Left colon (tissue), 2 donors: ENCODE measurements at regions not wholly inside any gene's neighbourhood (a gene's known extent, or its start where the extent isn't known, plus 50 kb on each side); places are given as distances from the start of the nearest gene placed in this dataset.

Experiments
- ATAC-seq: fragments of 200-7000 bp; cut with Tn5 transposase; one replicate; pipeline ENCODE4 v1.9.1; 2020; ENCODE audit warnings: mild to moderate bottlenecking, moderate library complexity
- DNase-seq, 2 donors: peaks; one replicate each; pipeline ENCODE4 v3.0.0-alpha.2; 2020
- intact Hi-C, 2 donors: fragments of 100-400 bp; cut with DNase I in 1 of 2; cut with micrococcal nuclease in 1 of 2; formaldehyde crosslinking; loops; one replicate each; pipeline versions ENCODE4 v1.11.2 to v1.14.0; 2022; cut with DNase I, micrococcal nuclease
- donor health status: DM: no; HTN: no; CAD: no.
- donor health status: DM: yes; HTN: yes; CAD: no.

DNA sequence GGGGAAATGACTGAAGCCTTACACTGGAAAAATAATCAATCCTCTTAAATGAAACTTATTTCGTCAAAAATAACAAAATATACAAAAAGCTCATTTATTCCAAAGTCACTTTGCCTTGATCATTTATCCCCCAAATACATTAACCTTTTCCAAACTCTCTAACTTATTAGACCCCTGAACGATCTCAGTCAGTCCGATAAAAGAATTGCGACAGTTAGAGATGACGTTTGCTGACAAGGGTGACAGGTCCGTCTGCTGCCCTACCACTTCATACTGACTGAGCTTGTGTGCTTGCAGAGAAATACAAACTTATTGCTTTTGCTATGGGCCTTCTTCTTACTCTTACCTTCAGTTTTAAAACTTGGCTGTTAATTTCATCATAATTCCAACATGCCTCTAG lies 169.7 kb downstream of the ZDHHC21 start:
- ATAC-seq: no peak
- DNase-seq: no peak
- intact Hi-C loops: loop anchor here in 1 of 2 donors (5.0 kb wide), 1 partner anchor 46 kb away; no protein-coding TSS in a partner anchor

DNA sequence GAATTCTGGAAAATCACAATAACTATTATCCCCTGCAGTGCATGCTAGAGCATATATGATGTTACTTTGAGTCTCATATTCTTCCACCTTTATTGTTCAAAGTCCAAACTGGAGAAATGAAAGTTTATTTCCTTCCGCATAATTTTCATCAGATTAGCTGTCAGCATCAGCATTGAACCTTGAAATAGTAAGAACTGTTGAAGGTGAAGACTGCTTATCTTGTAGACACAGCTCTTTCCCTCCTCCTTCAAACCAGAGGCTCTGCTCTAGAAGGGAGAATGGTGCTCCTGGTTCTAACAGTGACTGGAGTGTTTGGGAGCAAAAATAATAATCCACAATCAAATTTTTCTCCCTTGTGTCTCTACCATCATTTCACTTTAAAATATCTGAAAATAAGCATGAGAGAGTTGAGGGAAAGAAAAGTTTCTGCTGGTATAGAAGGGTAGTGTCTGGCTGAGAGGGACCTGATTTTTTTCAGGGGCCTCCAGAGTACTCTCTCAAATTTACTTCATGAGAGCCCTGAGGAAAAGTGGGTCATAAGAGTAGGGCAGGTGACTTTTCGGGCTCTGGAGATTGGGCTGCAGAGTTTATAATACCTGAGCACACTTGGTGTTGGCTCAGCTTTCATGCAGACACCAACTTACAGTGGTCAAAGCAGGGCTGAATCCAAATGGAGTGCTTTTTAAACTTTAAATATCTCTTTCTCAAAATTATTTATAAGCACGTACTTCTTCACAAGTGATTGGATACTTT lies 170.4 kb downstream of the ZDHHC21 start:
- DNase-seq (no peak), ATAC-seq (no peak)
- intact Hi-C loops: loop anchor here in 1 of 2 donors (5.0 kb wide), 1 partner anchor 46 kb away; no protein-coding TSS in a partner anchor

DNA sequence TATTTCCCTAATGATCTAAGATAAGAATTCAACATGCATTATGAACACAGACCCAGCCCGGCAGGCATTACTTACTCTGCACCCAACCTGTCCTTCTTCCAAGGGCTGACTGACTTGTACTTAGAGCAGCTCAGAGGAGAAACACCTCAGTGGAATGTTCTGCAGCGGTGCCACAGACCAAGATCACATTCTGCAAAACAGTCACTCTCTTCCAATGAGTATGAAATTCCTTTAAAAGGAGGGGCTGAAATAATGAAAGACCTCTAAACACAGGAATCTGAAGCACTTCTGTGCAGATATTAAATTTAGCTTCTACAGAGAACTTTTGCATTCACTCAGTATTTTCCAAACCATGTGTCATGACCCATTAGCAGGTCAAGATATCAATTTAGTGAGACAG lies 172.9 kb downstream of the ZDHHC21 start:
- ATAC-seq (no peak), DNase-seq (no peak)
- intact Hi-C loops: loop anchor here in 1 of 2 donors (5.0 kb wide), 1 partner anchor 43 kb away; no protein-coding TSS in a partner anchor

DNA sequence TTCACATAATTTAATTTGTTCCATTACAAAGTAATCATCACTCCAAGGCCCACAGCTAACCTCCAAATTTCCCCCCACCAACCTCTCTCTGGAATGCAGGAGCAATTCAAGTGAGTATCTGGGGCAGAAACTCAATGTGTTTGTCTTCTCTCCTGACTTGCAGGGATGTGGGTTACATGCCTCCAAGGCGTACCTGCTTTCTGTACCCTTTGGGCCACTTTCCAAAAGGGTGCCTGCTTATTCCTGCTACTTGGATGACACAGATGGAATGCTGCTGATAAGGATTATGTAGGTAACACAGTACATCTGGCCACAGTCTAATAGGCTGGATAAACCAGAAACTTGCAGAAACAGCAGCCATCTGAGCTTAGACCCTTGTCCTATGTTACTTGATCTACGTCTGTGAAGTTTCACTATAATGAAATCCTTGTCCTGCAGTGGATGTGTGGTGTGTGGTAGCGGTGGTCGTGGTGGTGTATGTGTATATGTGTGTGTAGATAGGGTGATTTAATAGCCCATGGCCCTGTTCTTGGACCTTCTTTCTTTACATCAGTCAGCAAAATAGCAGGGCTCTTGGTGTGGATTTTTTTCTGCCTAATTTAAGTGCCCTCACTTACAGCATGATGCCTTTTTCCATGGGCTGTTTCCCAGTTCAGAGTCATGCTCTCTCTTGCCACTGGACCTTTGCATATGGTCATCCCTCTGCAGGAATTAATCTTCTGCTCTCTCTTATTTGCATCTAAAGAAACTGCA lies 175.9 kb downstream of the ZDHHC21 start:
- DNase-seq (no peak), ATAC-seq (no peak)
- intact Hi-C loops: no loop called here

DNA sequence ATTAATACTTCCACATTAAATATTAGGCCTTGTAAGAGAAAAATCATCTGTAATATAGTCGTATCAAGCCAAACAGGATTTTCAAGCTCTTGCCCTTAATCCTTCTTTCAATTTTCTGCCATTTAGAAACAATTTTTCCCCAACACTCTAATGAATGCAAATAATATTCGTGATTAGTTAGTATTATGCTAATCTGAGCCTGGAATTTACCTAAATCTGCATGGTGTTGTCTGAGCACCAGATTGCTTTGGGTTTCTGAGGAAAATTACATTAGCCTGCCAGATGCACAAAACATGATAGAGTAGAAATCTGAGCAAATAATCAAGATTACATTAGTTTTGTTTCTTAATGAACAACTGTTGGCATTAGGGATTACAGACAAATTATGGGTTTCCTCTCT lies 176.6 kb downstream of the ZDHHC21 start:
- DNase-seq: no peak
- intact Hi-C loops: no loop called here
- ATAC-seq: no peak

DNA sequence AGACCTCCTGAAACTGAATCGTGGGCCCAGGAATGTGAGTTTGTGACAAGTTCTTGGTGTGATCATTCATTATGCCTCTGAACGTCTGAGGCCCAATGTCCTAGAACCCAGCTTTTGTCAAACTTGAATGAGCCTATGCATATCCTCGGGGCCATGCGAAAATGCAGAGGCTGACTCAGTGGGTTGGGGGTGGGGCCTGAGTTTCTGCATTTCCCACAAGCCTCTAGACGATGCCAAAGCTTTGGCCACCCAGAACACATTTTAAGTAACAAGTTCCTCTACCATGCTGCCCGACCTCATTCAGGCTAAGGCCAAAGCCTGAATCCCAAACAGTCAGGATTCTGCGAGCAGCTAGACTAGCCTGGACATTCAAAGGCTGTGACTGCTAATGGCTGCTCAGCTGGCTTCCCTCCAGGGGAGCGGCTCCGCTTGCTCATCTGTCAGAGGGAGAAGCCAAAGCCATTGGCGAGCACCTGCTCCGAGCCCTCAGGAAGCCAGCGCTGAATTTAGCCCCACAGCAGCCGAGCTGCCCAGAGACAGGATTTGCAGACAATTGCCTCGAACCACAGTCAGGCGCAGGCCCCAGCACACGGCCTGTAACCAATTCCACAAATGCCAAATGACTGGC lies 177.5 kb downstream of the ZDHHC21 start:
- no peak for ATAC-seq
- intact Hi-C loops: no loop called here
- DNase-seq: peak in 1 of 2 donors; percentile 5

DNA sequence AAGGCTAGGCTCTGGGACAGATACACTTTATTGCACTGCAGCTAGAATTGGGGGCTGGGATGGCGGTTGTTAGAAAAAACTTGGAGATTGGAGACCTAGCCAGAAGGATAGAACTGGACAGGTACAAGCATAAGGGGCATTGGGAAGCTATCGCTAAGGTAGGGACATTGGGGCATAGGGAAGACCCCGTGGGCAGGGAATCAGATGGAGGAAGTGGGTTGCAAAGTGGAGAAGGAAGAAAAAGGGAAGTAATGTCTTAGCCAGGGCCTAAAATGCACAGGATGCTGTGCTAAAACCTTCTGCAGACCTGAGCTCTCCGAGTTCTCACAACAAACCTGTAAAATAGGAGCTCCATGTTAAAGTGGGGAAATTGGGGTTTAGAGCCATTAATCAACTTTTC lies 178.2 kb downstream of the ZDHHC21 start:
- intact Hi-C loops: no loop called here
- ATAC-seq (no peak), DNase-seq (no peak)

DNA sequence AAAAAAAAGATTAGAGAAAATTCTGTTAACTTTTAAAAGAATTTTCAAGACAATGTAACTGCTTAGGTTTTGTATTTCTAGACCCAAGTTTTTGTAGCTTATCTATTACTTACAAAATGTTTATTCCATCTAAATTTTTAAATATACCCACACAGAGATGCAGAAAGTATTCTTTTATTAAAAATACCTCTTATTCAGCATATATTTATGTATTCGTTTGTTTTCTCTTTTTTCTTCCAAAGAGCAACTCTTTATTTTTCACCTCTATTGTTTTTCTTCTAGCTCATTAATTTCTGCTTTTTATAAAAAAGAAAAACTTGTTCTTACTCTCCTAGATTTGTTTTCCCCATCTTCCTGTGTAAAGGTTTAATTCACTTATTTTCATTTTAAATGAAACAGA lies 180.3 kb downstream of the ZDHHC21 start:
- no peak for DNase-seq
- ATAC-seq: no peak
- intact Hi-C loops: no loop called here

DNA sequence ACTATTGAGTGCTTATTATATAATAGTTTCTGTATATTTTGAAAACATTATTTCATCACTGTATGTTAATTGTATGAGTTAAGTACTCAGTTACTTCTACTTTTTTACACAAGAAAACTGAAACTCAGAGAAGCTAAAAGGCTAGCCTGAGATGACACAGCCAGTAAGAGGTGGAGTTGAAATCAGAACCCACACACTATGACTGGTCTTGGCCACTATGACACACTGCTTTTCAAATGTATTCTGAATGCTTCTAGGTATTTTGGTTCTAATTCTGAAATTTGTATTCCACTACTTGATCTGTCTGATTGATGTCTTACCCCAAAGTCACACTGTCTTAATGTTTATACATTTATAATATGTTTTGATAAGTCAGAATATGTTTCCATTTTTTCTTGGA lies 181.8 kb downstream of the ZDHHC21 start:
- DNase-seq: no peak
- ATAC-seq: no peak
- intact Hi-C loops: no loop called here

DNA sequence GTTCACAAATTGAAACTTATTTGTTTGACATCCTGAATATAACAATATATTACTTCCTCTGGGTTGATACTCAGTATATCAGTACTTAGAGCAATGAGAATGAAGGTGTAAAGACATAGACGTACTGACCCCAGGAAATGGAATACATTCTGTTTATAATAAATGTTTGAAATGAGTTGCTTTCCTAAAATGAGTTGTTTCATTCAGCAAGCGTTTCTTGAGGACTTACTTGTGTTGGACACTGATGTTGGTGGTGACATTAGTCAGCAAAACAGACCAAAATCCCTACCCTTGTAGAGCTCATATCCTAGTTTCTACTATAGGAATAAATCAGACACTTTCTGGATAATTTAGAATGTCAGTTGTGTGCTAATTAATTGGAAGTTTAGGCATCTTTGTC lies 184.3 kb downstream of the ZDHHC21 start:
- DNase-seq: no peak
- ATAC-seq: no peak
- intact Hi-C loops: no loop called here

DNA sequence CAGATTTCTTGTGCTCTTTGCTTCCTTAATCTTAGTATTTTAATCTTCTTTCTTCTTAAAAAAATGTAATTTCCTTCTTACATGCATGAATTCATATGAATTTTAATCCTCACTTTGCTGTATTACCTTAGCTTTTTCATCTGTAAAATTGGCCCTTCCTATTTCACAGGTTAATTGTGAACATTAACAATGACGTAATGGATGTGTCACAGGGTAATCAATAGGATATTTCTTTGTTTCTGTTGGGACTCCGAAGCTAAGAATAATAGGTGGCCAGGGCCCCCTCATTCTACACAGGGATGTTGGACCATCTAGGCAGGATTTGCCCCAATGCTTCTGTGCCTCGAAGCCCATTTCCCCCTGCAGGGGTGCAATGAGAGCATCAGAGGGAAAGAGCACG lies 187.4 kb upstream of the NFIB start:
- ATAC-seq: no peak
- intact Hi-C loops: no loop called here
- no peak for DNase-seq

DNA sequence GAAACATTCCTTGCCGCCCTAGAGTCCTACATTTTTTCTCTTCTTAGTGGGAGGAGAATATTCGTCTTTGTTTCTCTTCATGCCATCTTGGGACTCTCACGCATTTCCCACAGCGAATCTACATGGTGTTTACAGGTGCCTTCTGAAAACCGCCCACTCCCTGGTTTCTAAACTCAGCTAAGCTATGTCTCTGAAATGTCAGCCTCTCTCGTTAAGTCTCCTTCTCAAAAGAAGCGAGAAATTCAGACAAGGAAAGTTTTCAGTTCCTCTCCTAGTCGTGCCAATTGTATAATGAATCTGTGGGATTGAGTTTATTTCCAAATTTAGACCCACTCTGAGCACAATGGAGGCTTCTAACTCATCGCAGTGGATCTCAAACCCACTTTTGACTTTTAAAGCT lies 186.8 kb upstream of the NFIB start:
- ATAC-seq (no peak), DNase-seq (no peak)
- intact Hi-C loops: no loop called here

DNA sequence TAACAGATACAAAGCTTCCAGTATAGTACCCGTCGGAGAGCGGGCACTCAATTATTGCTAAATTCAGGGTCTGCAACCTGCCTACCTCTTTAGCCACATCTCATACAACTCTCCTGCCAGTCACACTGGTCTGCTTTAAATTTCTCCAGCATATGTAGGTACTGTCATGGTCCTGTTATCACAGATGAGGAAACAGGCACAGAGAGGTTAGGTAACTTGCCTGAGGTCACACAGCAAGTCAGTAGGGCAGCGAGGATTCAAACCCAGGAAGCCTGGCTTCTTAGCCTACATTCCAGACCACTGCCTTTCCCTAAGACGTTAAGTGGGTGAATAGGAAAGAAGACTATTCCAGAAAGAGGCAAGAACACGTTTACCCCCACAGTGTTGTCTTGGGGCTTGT lies 186.0 kb upstream of the NFIB start:
- no peak for ATAC-seq
- intact Hi-C loops: no loop called here
- DNase-seq: no peak

DNA sequence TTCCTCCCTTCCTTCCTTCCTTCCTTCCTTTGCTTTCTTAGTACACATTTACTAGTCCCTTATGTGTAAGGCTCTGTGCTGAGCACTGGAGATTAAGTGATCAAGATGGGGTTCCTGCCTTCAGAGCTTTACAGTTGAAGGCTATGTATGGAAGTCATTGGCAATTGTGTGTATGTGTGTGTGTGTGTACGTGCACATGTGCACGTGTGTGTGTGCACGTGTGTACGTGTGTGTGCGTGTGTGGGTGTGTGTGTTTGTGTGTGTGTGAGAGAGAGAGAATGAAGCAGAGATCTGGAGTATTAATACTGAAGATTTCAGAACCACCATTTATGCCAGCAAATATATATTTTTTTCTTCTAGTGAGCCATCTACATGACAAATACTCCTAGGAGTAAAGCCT lies 184.9 kb upstream of the NFIB start:
- ATAC-seq (no peak), DNase-seq (no peak)
- intact Hi-C loops: no loop called here

DNA sequence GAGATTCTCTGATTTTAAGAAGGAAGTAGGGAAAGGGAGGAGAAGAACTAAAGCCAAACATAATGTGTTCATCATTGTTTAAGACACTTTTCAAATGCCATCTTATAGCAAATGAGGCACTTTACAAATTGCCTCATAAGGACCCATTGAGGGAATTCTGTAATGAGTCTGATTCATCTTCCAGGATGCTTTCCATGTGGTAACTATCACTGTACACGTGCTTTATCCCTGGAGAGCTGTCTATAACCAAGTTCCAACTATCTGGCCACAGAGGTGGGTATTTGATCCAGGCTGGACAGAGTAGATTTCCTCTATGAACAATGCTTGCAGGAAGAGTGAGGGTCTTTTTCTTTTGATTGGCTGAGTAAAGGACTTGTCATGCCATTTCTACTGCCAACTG lies 183.5 kb upstream of the NFIB start:
- no peak for ATAC-seq
- no peak for DNase-seq
- intact Hi-C loops: no loop called here

DNA sequence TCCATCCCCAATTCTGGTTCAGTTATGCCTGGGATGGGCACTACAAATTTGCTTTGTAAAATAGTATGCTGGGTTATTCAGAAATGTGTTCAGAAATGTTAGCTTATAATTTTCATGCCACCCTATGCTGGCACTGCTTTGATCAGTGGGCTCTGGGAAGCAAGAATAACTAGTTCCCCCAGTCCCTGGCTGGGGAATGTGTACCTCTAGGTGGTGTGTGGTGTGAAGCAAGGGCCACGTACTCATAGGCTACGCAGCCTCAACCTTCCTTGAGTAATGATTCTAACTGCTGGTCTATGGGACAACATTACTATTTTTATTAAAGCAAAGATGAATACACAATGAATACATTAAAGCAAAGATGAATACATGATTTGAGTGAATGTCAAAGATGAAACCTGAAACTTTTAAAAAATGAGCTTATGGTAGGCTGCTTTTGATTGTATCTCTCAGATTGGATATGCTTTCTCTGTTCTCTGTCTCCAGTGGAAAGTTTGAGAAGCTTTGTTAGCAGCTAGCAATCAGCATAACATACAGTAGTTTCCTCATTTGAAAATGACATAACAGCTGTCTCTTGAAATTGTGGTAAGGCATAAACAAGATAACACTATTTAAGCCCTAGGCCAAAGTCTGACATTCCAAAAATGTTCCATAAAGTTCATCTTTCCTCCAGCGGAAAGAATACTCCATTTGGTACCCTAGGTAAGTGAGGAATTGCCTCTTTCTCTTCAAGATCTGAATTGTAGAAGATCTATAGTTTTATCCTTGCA lies 174.7 kb upstream of the NFIB start:
- DNase-seq (no peak), ATAC-seq (no peak)
- intact Hi-C loops: no loop called here

DNA sequence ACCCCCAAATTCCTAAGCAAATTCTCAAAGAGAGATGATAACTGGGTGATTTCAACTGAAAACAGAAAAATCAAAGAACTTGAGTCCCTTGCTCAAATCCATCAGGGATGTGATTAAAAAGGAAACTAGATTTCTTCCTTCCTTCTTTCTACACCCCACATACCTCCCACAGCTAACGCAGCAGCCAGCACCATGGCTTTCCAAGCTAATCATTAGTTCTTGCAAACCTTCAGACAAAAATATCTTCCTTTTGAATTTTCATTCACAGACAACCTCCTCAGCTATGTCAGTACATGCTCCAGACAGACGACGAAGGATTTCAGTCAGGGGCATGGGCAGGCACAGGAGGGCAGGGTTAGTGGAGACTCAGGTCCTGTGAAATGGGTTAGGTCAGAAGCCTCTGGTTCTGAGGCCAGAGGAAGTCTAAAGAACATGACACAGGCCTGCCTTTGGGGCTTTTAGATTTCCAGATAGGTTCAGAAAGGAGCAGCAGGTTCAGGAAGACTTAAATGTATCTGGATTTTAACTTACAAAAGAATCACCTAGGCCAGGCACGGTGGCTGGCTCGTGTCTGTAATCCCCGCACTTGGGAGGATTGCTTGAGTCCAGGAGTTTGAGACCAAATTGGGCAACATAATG lies 173.7 kb upstream of the NFIB start:
- ATAC-seq (no peak), DNase-seq (no peak)
- intact Hi-C loops: no loop called here

DNA sequence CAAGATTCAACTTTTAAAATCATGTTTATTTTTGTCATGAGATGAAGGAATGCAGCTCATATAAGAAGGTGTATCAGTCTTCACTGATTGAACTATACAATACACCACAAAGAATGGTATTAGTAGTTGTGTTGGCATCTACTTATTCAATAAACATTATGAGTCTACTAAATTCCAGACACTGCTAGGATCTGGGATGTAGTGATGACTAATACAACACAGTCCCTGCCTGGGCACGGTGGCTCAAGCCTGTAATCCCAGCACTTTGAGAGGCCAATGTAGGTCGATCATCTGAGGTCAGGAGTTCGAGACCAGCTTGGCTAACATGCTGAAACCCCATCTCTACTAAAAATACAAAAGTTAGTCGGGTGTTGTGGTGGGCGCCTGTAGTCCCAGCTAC lies 171.4 kb upstream of the NFIB start:
- intact Hi-C loops: no loop called here
- ATAC-seq (no peak), DNase-seq (no peak)

DNA sequence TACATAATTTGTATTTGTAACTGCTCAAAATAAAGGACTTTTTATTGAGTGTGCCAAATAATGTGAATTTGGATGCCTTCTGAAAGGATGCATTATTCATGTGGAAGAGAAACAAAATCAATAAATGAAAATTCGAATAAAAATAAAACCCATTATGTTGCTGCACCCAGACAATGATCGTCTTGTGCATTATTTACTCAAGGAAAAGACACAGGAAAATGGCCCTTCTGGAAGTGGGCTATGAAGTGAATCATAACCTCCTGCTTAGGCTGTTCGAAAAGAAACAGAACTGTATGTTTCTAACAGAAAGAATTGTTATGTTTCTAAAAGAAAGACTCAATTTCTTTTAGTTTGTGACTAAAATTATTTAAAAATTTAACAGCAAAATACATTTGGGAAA lies 168.9 kb upstream of the NFIB start:
- no peak for ATAC-seq
- intact Hi-C loops: no loop called here
- DNase-seq: no peak
